ENCODE measurements at regions not wholly inside any gene's neighbourhood (a gene's known extent, or its start where the extent isn't known, plus 50 kb on each side); places are given as distances from the start of the nearest gene placed in this dataset.

- DNase-seq (ENCODE audit: low read depth, low spot score) (no peak), FAIRE-seq (no peak)
- Histone ChIP-seq H3K9me1 (ENCODE audit: control insufficient read depth, extremely low read depth, insufficient read depth, low read length) (no peaks in the 10 kb centered on the region), H3K4me2 (ENCODE audit: control insufficient read depth, extremely low read depth, insufficient read depth, low read depth, low read length) (no peak overlapping the region), H3K4me3 (ENCODE audit: control insufficient read depth in 2 of 3, extremely low read depth in 1 of 3, insufficient read depth in 2 of 3, low read depth in 1 of 3, low read length in 3 of 3) (no peak overlapping the region), H3K36me3 (ENCODE audit: control insufficient read depth in 2 of 2, extremely low read depth in 1 of 2, insufficient read depth in 2 of 2, low read length in 2 of 2) (no peaks in the 10 kb centered on the region), H3K4me1 (ENCODE audit: control insufficient read depth, extremely low read depth, insufficient read depth, low read length) (no peaks in the 10 kb centered on the region), H3K27ac (ENCODE audit: control insufficient read depth, insufficient read depth, low read length) (no peak overlapping the region), H3K9me3 (ENCODE audit: control insufficient read depth, low read depth, low read length) (no peaks in the 10 kb centered on the region), H3K27me3 (ENCODE audit: control insufficient read depth, extremely low read depth, insufficient read depth, low read length) (no peaks in the 10 kb centered on the region), H3K79me2 (ENCODE audit: control insufficient read depth, insufficient read depth, low read length) (no peaks in the 10 kb centered on the region), H3K9ac (ENCODE audit: control insufficient read depth, extremely low read depth, insufficient read depth, low read length) (no peak overlapping the region), H4K20me1 (ENCODE audit: control insufficient read depth, extremely low read depth, insufficient read depth, low read length) (no peaks in the 10 kb centered on the region), H2AFZ (ENCODE audit: control insufficient read depth, low read length) (no peak overlapping the region)
- dilution Hi-C loops (cut with MboI; ENCODE audit: extremely low pct_ligation_motif_present, low sequenced_read_pairs) = no loop called here
- TF ChIP-seq, protein P1, sequence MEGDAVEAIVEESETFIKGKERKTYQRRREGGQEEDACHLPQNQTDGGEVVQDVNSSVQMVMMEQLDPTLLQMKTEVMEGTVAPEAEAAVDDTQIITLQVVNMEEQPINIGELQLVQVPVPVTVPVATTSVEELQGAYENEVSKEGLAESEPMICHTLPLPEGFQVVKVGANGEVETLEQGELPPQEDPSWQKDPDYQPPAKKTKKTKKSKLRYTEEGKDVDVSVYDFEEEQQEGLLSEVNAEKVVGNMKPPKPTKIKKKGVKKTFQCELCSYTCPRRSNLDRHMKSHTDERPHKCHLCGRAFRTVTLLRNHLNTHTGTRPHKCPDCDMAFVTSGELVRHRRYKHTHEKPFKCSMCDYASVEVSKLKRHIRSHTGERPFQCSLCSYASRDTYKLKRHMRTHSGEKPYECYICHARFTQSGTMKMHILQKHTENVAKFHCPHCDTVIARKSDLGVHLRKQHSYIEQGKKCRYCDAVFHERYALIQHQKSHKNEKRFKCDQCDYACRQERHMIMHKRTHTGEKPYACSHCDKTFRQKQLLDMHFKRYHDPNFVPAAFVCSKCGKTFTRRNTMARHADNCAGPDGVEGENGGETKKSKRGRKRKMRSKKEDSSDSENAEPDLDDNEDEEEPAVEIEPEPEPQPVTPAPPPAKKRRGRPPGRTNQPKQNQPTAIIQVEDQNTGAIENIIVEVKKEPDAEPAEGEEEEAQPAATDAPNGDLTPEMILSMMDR (optimal IDR thresholded peaks at IDR 0.05 in 1 of 3, IDR thresholded peaks at IDR 0.05 in 1 of 3, conservative IDR thresholded peaks at IDR 0.05 in 1 of 3; ENCODE audit: extremely low read depth in 1 of 3, insufficient read depth in 2 of 3, low read length in 3 of 3) = no peak
- TF ChIP-seq EZH2 (IDR thresholded peaks at IDR 0.05; ENCODE audit: low read length) = no peak
These were observed 509.6 kb downstream of the MID1IP1 start for GRCh38 chrX:39310891-39311290.

DNA sequence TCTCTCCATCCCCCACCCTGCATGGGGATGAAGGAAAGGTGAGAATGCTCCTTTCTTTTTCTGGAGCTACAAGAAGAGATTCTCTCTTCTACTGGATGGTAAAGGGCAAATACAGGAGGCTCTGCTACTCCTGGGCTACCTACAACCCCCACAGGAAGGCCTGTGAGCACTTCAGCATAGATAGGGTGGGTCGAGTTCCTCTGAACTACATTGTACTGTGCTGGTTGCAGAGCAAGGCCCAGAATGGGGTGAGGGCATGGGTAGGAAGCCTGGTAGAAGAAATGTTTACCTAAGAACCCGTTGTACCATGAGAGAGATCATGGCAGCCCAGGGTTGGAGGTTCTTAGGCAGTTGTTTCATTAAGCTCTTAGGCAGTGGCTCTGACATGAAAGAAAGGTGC is 510.4 kb downstream of the MID1IP1 start:
- H3K4me3 ChIP-seq (ENCODE audit: control insufficient read depth in 2 of 3, extremely low read depth in 1 of 3, insufficient read depth in 2 of 3, low read depth in 1 of 3, low read length in 3 of 3) = no peak overlapping the region
- H3K27ac ChIP-seq (ENCODE audit: control insufficient read depth, insufficient read depth, low read length) = no peak overlapping the region
- DNase-seq (ENCODE audit: low read depth, low spot score) (no peak), FAIRE-seq (no peak)
- no peaks in the 10 kb centered on the region for H3K27me3 ChIP-seq (ENCODE audit: control insufficient read depth, extremely low read depth, insufficient read depth, low read length)
- no peak overlapping the region for H3K4me2 ChIP-seq (ENCODE audit: control insufficient read depth, extremely low read depth, insufficient read depth, low read depth, low read length)
- dilution Hi-C loops (cut with MboI; ENCODE audit: extremely low pct_ligation_motif_present, low sequenced_read_pairs) = no loop called here
- H3K79me2 ChIP-seq (ENCODE audit: control insufficient read depth, insufficient read depth, low read length) = no peaks in the 10 kb centered on the region
- H3K9me3 ChIP-seq (ENCODE audit: control insufficient read depth, low read depth, low read length) = no peaks in the 10 kb centered on the region
- no peaks in the 10 kb centered on the region for H3K9me1 ChIP-seq (ENCODE audit: control insufficient read depth, extremely low read depth, insufficient read depth, low read length)
- no peak overlapping the region for H2AFZ ChIP-seq (ENCODE audit: control insufficient read depth, low read length)
- no peaks in the 10 kb centered on the region for H3K36me3 ChIP-seq (ENCODE audit: control insufficient read depth in 2 of 2, extremely low read depth in 1 of 2, insufficient read depth in 2 of 2, low read length in 2 of 2)
- no peak for TF ChIP-seq EZH2 (IDR thresholded peaks at IDR 0.05; ENCODE audit: low read length)
- TF ChIP-seq, protein P1 (optimal IDR thresholded peaks at IDR 0.05 in 1 of 3, IDR thresholded peaks at IDR 0.05 in 1 of 3, conservative IDR thresholded peaks at IDR 0.05 in 1 of 3; ENCODE audit: extremely low read depth in 1 of 3, insufficient read depth in 2 of 3, low read length in 3 of 3) = no peak
- no peak overlapping the region for H3K9ac ChIP-seq (ENCODE audit: control insufficient read depth, extremely low read depth, insufficient read depth, low read length)
- no peaks in the 10 kb centered on the region for H3K4me1 ChIP-seq (ENCODE audit: control insufficient read depth, extremely low read depth, insufficient read depth, low read length)
- no peaks in the 10 kb centered on the region for H4K20me1 ChIP-seq (ENCODE audit: control insufficient read depth, extremely low read depth, insufficient read depth, low read length)

All from keratinocyte (primary cell).